DMS114 treated with DMSO at 0.1 percent for 48 hours (cell line): ENCODE measurements at regions not wholly inside any gene's neighbourhood (a gene's known extent, or its start where the extent isn't known, plus 50 kb on each side); places are given as distances from the start of the nearest gene placed in this dataset.

Source experiments
- DNase-seq: peaks from one replicate; lab custom pipeline; 2025; ENCODE audit not compliant: unreplicated experiment; lab: John Stamatoyannopoulos, UW

DNA sequence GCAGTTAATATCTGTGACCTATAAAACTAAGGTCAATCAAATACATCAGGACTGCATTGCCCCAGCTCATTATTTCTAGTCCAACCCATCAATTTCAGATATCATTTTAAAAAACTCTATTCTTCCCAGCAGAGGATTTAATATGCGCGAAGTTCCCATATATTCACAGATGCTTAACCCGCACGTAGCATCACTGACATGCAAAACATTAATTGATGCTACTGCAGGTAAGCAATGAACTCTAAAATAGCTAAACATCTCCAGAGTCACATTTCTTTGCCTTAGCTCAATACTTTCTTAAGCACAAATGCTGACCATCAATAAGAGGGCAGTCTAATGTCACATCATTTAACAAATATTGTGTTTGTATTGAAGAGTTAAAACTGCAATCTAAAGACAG lies 586.6 kb upstream of the CDH18 start:
- DNase-seq = no peak

DNA sequence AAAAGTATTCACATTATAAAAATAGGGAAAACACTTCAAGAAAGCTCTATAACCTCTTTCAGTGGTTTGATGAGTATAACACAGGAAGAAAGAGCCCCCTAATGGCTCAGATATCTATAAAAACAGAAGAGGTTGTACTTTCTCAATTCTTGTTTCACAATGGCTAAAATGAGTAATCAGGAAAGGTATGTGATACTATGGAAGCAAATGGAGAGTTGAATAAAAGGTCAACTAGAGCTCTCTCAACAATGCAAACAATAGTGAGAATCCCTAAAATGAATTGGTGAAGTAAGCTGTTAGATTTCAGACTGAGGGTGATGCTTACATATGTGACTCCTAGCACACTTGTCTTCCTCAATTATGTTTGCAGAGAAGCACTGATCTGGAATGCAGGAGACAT lies 584.6 kb upstream of the CDH18 start:
- no peak for DNase-seq

DNA sequence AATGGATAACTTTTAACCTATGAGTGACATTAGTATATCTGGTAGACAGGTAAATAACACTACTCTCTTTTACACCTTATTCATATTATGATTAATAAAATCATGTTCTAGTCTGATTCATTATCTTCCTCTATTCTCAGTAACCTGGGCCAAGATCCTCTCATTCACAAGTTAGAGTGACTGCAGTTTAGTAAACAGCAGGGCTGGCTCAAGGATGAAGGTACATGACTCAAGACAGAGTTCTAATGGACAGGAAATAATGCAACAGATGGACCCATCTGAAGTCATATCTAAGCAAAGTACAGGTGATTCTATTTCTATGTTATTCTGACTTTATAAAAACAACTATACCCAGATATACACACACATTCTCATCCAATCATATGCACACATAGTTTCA lies 582.5 kb upstream of the CDH18 start:
- DNase-seq = no peak

DNA sequence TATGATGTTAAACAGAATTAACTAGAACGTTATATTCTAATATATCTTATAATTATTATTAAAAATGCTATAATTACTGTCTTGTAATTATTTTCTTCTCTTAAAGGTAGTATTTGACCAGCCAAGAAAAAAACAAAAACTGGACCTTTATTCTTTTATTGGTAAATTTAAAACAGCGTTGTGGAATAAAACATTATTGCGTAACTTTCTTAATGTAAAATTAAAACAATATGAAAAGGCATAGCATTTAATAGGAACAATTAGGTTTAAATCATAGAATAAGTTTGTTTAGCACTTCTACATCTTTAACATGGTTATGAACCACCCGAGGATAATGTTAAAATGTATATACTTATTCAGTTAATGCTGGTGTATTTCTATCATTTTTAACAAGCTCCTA lies 574.5 kb upstream of the CDH18 start:
- no peak for DNase-seq

DNA sequence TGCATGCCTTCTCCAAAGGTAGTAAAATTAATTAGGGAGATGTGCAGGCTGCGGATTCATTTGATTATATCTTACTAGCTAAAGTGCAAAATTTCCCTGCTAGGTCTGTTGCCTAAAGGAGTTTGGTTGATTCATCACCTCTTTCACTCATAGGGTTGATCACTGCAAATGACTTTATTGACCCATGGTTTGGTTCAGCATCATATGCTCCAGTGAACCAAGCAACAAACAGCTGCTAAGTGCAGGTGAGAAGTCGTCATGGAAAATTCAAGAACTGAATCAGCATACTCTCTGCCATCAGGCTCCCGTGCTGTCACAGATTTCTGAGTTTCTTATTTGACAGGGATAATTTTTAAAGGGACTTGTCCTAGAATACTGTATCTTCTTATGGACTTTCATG lies 571.8 kb upstream of the CDH18 start:
- no peak for DNase-seq

DNA sequence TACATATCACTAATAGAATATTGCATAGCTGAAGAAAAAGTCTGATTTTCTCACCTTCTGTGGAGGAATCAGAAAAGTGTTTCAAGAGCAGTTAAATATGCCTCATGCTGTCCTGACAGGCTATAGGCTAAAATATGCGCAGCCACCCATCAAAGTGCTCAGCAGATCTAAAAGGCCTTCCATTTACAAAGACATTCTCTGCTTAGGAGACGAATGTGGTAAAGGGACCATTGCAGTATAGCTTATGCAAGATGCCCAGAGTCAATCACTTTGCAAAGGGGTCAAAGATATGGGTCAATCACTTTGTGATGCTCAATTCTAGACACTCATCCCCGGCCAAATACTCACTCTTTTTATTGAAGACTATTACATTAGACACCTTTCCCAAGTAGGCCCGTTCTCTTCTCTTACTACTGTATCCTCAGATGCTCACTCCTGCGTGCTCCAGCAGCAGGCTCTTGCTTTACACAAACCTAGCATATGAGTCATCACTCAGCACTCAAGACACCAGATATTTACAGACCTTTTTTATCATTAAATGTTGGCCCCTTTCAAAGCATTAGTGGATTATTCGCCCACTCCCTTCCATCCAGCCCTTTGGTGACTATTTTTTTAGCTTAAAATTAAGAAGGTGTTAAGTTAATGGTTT lies 568.2 kb upstream of the CDH18 start:
- DNase-seq = no peak

DNA sequence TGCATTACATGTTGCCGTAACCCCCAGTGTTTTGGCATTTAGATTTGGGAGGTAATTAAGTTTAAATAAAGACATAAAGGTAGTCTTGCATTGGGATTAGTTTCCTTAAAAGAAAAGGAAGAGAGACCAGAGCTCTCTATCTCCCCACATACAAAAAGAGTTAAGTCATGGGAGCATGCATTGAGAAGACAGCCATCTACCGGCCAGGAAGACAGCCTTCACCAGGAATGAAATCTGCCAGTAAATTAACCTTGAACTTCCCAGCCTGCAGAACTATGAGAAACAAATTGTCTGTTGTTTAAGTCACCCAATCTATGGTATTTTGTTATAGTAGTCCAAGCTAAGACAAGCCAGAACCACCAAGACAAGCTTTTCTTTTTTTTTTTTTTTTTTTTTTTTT lies 567.0 kb upstream of the CDH18 start:
- DNase-seq = no peak

DNA sequence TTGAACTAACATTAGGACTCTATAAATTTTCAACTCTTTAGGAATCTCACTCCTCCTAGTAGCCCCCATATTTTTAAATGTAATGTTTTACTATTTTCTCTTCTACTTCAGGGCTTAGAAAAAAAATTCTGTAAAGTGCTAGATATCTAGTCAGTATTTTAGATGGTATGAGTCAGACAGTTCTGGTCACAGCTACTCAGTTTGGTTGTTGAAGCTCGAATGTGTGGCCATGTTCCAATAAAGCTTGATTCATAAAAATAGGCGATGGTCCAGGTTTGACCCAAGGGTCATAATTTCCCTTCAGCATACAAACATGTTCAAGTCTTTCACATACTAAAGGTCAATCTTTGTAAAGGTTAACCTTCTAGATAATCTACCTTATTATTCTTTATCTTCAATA lies 566.0 kb upstream of the CDH18 start:
- DNase-seq = no peak

DNA sequence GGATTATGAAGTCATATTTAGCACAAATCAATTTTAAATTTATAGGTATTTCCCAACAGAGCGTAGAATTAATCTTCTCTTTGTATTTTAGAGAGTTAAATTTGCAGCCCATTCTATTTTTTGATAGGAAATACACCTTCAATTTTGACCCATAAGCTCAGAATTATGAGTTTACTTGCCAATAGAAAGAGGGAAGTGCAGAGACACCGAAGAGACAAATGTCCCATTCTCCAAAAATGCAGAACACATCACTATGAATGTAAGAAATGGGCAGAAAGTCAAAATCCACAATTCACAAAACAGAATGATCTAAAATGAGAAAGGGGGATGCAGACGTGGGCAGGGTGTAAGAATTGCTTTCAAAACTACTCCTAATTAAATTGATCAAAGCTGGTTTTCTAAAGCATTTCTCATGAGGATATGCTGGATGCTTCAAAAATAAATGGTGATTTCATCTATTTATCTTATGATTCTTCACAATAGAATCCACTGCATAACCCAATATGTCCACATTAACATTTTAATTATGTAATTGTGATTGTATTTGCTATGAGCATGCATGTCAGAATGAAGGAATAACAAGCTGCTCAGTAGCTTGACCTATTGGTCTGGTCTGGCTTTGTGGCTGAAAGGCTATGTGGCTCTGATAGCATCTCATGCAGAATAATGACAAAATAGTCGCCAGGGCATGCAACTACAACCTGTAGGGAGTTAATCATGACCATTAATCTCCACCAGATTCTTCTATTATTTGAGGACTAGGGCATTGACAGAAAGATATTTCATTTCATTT lies 550.1 kb upstream of the CDH18 start:
- DNase-seq = no peak

DNA sequence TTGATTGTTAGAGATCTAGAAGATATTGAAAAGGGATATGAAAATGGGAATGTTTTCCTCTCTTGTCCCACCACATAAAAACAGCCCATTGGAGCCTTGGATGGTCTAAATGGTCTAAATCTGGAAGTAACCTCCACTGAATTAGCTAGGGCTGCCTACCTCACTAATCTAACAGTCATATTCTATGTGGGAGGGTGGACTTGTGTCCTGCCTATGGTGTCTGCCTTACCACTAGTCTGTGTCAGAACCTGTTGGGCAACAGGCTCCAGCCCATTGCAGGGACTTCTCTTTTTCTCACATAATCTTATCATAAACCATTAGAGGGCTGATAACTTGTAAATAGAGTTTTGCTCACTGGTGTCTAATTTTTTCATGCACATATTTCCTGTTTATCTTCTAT lies 548.8 kb upstream of the CDH18 start:
- no peak for DNase-seq

DNA sequence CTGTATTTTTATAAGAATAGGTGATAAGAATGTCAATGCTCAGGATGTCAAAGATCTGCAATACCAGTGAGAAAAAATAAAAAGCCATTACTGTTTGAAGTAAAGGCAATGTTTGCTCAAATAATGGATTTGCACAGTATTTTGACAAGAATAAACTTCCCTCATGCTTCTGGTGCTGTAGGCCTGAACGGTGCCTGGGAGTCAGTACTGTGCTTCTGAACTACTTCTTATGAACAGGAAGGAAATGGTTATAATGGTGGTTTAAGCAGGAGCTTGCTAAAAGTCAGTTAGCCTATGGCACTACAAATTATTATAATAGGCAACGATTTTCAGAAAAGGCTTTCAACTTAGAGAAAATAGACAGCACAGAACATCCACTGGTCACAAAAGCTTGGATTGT lies 548.3 kb upstream of the CDH18 start:
- no peak for DNase-seq

DNA sequence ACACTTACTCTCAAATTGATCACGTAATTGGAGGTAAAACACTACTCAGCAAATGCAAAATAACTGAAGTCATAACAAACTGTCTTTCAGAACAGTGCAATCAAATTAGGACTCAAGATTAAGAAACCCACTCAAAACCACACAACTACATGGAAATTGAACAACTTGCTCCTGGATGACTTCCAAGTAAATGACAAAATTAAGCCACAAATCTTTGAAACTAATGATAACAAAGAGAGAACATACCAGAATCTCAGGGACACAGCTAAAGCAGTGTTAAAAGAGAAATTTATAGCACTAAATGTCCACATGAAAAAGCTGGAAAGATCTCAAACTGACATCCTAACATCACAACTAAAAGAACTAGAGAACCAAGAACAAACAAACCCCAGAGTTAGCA lies 540.5 kb upstream of the CDH18 start:
- DNase-seq = no peak

DNA sequence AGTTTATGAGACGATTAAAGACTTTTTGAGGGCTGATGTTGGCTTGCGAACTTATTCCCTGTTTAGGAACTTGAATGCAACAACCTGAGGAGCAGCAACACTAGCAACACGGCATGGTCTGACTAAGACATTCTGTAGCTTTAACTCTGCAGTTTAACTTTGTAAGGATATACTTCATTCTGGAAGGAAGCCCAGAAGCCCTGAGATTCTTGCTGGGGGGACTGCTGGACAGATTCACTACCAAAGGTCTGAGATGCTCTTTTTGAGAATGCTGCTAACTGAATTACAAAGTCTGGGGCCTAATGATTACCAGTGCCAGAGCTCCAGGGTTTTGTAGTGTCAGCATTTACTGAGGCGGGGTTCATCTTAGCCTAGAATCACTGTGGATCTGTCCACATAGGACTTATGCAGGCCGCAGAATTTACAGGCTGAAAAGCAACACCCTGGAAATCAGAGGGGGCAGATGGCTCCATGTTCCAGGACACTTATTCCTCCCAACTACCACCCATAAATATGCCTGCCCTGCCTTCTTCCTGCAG lies 537.1 kb upstream of the CDH18 start:
- DNase-seq = no peak

DNA sequence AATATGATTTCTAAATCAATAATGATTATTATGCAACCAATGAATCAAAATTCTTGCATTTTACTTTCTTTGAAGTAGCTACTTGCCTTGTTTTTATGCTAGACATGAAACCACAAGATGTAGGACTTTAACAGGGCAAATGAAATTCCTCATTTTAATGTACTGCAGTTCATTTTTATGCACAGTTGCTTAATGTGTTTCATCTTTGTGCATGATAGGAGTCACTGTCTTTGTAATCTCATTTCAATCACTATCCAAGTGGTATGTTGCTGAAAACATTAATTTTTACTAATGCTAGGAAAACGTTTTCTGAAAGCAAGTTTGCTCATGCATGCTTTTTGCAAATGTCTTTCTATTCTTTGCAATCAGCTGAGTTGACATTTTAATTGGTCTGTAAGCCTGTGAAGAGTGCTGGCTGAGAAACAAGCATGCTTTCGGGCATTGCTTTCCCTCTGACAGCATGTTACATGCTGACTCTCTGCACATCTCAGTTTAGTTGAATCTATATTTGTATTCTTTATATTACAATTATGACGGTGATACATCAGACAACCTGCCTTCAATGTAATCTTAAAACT lies 535.0 kb upstream of the CDH18 start:
- no peak for DNase-seq

DNA sequence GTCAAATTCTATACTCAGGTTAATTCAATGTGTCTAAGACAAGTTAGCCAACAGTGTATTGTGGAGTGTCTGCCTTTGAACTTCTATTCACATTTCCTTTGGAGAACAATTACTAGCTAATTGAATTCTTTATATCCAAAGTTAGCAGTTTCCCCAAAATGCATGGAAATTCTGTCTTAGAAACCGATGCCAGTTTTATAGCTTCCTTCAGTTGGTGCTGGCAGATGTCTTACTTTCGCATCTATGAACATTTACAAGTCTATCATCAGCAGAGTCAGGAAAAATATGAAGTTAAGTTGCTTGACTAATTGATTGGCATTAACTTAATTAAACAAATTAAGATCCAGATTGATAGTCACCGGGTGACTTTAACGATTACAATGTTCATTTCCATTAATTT lies 527.6 kb upstream of the CDH18 start:
- no peak for DNase-seq

DNA sequence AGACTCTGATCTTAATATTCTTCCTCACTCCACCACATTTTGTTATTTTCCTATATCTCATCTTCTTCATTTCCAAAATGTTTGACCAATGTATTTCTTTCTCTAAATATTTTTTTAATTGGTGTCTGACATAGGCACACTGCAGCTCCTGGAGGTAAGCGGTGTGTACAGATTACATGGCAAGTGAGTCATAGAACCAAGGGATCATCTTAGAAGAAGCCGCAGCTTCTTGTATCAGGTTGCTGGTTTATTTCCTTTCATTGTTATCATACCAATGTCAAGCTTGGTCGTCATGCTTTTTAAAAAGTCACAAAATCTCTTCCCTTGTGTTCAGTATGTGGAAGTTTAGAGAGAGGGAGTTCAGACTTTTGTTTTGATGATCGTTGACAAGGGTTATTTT lies 526.1 kb upstream of the CDH18 start:
- DNase-seq = no peak

DNA sequence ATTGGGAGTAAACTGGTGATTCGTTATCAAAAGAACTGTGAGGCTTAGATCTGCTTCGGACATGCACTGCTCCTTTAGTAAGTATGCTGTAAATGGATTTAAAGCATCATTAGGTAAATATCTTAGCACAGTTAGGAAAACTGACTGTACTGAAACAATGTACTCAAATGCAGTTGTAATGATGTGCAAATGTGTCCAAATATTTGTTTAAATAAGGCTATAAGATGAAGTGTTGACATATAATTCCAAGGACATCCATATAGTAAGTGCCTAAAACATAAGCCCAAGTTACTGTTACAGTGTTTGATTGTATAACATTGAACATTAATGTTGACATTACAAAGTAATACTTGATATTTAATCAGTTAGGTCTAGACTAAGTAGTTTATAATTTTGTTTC lies 512.5 kb upstream of the CDH18 start:
- no peak for DNase-seq

DNA sequence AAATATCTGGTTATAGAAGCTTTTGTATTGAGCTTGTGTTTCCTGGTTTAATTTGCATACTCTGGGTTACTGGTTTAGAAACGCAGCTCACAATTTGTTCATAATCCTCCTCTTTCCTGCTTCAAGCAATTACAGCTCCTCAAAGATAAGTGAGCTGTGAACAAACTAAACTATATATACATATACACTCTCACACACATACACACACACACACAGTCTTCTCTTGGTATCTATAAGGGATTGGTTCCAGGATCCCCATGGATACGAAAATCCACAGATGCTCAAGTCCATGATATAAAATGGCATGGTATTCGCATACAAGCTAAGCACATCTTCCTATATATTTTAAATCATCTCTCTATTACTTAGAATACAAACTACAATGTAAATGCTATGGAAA lies 510.9 kb upstream of the CDH18 start:
- no peak for DNase-seq

DNA sequence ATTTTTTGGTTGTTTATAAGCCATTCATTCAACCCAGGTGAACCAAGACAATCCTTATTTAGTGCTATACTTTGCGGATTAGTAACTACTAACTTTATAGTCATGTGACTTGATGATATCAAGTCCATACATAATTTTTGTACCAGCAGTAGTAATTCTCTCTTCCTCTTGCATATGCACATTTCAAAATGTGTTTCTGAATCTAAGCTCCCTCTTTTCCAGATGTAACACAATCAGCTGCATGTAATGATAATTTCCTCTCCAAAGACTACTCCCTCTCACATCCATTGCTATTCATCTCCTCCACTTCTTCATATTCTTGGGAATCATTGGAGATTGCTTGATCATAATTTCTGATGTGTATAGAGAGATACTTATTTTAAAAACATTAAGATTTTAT lies 510.1 kb upstream of the CDH18 start:
- no peak for DNase-seq

DNA sequence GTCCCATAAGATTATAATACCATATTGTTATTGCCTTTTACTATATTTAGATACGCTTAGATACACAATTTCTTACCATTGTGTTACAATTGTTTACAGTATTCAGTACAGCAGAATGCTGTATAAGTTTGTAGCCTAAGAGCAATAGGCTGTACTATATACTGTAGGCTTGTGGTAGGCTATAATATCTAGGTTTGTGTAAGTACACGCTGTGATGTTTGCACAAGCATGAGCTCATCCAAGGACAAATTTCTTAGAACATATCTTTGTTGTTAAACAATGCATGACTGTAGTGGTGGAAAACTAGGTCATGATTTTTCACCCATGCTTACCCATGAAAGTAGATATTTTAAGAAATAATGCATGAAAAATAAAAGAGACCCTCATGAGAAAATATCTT lies 509.4 kb upstream of the CDH18 start:
- DNase-seq = no peak

DNA sequence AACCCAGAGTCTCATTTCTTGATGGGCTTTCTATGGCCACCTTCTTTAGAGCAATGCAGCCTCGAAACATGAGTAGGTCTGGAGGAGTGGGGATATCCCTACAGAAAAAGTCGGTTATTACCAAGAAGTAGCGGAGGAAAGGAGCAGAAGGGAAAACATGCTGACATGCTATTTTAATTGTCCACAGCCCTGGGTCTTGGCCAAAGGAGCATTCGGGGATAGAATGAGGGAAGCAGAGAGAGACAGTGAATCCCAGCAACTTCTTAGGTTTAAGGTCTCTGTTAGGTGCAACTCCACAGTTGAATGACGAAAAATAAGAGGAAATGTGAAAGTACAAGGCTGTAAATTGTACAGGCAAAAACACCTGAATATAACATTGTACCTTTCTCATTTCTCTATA lies 506.7 kb upstream of the CDH18 start:
- DNase-seq = no peak

DNA sequence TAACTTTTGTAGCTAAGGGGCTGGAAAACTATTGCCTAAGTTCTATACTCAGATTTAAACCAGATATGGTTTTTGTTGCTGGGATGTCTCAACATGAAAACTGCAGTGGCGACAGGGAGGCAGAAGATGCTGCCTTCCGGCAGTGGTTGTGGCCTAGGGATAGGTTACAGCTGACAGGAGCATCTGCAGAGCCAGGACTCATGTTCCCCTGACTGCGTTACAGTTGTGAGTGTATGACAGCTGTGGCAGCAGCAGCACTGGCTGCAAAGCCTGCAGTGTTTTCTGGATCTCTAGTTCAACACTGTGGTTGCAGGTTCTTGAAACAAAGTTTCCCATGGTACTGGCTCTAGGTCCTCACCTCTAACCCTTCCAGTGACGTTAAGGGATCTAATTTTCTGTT lies 498.8 kb upstream of the CDH18 start:
- no peak for DNase-seq
